Ascending aorta (tissue), 2 donors: ENCODE measurements at regions not wholly inside any gene's neighbourhood (a gene's known extent, or its start where the extent isn't known, plus 50 kb on each side); places are given as distances from the start of the nearest gene placed in this dataset.

ENCODE experiments used
- DNase-seq, 2 donors: peaks; one replicate each; pipeline ENCODE4 v3.0.0-alpha.2; 2019; ENCODE audit warnings: low spot score in 2 of 2
- H3K27ac ChIP-seq, 2 donors: fragments of 200-600 bp; sonication (generic); one replicate each; pipeline ENCODE4 v1.5.1; 2016 to 2017; ENCODE audit warnings: mild to moderate bottlenecking in 1 of 2
- H3K27me3 ChIP-seq: fragments of 200-600 bp; sonication (generic); one replicate; pipeline ENCODE4 v1.5.1; 2017
- H3K36me3 ChIP-seq, 2 donors: fragments of 200-600 bp; sonication (generic); one replicate each; pipeline ENCODE4 v1.5.1; 2016
- H3K4me1 ChIP-seq, 2 donors: fragments of 200-600 bp; sonication (generic); one replicate each; pipeline ENCODE4 v1.5.1; 2016 to 2017; ENCODE audit warnings: mild to moderate bottlenecking in 1 of 2
- H3K4me3 ChIP-seq, 2 donors: fragments of 200-600 bp; sonication (generic); one replicate each; pipeline ENCODE4 v1.5.1; 2016 to 2017; ENCODE audit warnings: mild to moderate bottlenecking in 1 of 2
- H3K9me3 ChIP-seq, 2 donors: fragments of 200-600 bp; sonication (generic); one replicate each; pipeline ENCODE4 v1.5.1; 2016
- CTCF ChIP-seq, 3 experiments: fragments of 200-600 bp in 2 of 3; fragments of 450-650 bp in 1 of 3; sonication (generic) in 2 of 3; IDR thresholded peaks; one replicate each; pipeline ENCODE4 v1.5.1; 2016 to 2019; ENCODE audit warnings: antibody characterized with exemption in 3 of 3, mild to moderate bottlenecking in 1 of 3, moderate library complexity in 1 of 3
- intact Hi-C: fragments of 100-400 bp; cut with DNase I; formaldehyde crosslinking; loops from one replicate; pipeline ENCODE4 v1.15.1; 2023

GRCh38 chr9:117906763-117907162, 202.6 kb downstream of the TLR4 start:
- Histone ChIP-seq H3K27ac (no peak overlapping the region), H3K4me3 (no peak overlapping the region), H3K27me3 (no peaks in the 10 kb centered on the region), H3K9me3 (peaks cover 0 to 7% of the 10 kb centered on the region in 2 donors), H3K4me1 (no peaks in the 10 kb centered on the region), H3K36me3 (no peaks in the 10 kb centered on the region)
- no peak for DNase-seq
- intact Hi-C loops = no loop called here
- TF ChIP-seq CTCF (IDR thresholded peaks at IDR 0.05) = no peak

- no peak for TF ChIP-seq CTCF (IDR thresholded peaks at IDR 0.05)
- Histone ChIP-seq H3K9me3 (peaks cover 0 to 11% of the 10 kb centered on the region in 2 donors), H3K27ac (no peak overlapping the region), H3K36me3 (no peaks in the 10 kb centered on the region), H3K4me1 (no peaks in the 10 kb centered on the region), H3K4me3 (no peak overlapping the region), H3K27me3 (no peaks in the 10 kb centered on the region)
- no peak for DNase-seq
- intact Hi-C loops = no loop called here
Observed at GRCh38 chr9:117907420-117907819, 203.2 kb downstream of the TLR4 start.

- Histone ChIP-seq H3K36me3 (no peaks in the 10 kb centered on the region), H3K27ac (no peak overlapping the region), H3K9me3 (peaks cover 0 to 7% of the 10 kb centered on the region in 2 donors), H3K27me3 (no peaks in the 10 kb centered on the region), H3K4me3 (no peak overlapping the region), H3K4me1 (no peaks in the 10 kb centered on the region)
- no peak for TF ChIP-seq CTCF (IDR thresholded peaks at IDR 0.05)
- intact Hi-C loops = no loop called here
- no peak for DNase-seq
Observed at GRCh38 chr9:117916291-117916690, 212.1 kb downstream of the TLR4 start.

GRCh38 chr9:117917873-117918272, 213.7 kb downstream of the TLR4 start:
- intact Hi-C loops = no loop called here
- H3K4me3 ChIP-seq = no peak overlapping the region
- no peaks in the 10 kb centered on the region for H3K27me3 ChIP-seq
- H3K9me3 ChIP-seq = no peaks in the 10 kb centered on the region
- TF ChIP-seq CTCF (IDR thresholded peaks at IDR 0.05) = no peak
- H3K4me1 ChIP-seq = no peaks in the 10 kb centered on the region
- no peak for DNase-seq
- no peak overlapping the region for H3K27ac ChIP-seq
- H3K36me3 ChIP-seq = no peaks in the 10 kb centered on the region

GRCh38 chr9:117919538-117919937, 215.3 kb downstream of the TLR4 start:
- Histone ChIP-seq H3K4me3 (no peak overlapping the region), H3K27me3 (no peaks in the 10 kb centered on the region), H3K4me1 (no peaks in the 10 kb centered on the region), H3K36me3 (no peaks in the 10 kb centered on the region), H3K27ac (no peak overlapping the region), H3K9me3 (no peaks in the 10 kb centered on the region)
- DNase-seq = no peak
- TF ChIP-seq CTCF (IDR thresholded peaks at IDR 0.05) = no peak
- intact Hi-C loops = no loop called here

GRCh38 chr9:117926031-117926658, 221.9 kb downstream of the TLR4 start:
- H3K4me3 ChIP-seq = no peak overlapping the region
- no peak for TF ChIP-seq CTCF (IDR thresholded peaks at IDR 0.05)
- no peaks in the 10 kb centered on the region for H3K27me3 ChIP-seq
- H3K9me3 ChIP-seq = no peaks in the 10 kb centered on the region
- intact Hi-C loops = no loop called here
- H3K36me3 ChIP-seq = no peaks in the 10 kb centered on the region
- H3K27ac ChIP-seq = no peak overlapping the region
- no peaks in the 10 kb centered on the region for H3K4me1 ChIP-seq
- DNase-seq = no peak
